IMR-90 (cell line): ENCODE measurements at regions not wholly inside any gene's neighbourhood (a gene's known extent, or its start where the extent isn't known, plus 50 kb on each side); places are given as distances from the start of the nearest gene placed in this dataset.

Experiments used
- ATAC-seq: fragments of 200-7000 bp; cut with Tn5 transposase; 2 replicates; pipeline ENCODE4 v1.9.1; 2020; ENCODE audit warnings: low read depth, mild to moderate bottlenecking, moderate library complexity
- BruUV-seq: library from RNA; stranded (reverse); fragments of 400-500 nt; replicated peaks from 2 replicates; lab custom pipeline; 2021; lab: Mats Ljungman, UMichigan
- CTCF ChIA-PET: fragments of 300-600 bp; formaldehyde crosslinking; extraction: SDS; loops from one replicate; lab custom pipeline; 2021; ENCODE audit warnings: antibody characterized with exemption; lab: Yijun Ruan, JAX
- POLR2A ChIA-PET: fragments of 300-600 bp; sonication (Branson Sonifier 250); formaldehyde crosslinking; loops from one replicate; lab custom pipeline; 2022; ENCODE audit warnings: antibody characterized with exemption; ENCODE audit not compliant: unreplicated experiment; lab: Charles Lee
- DNase-seq: peaks from one replicate; pipeline ENCODE4 v3.0.0; 2013
- H2AFZ ChIP-seq: replicated peaks from 2 replicates; pipeline ENCODE3; 2013; ENCODE audit warnings: low read length, mild to moderate bottlenecking; ENCODE audit not compliant: poor library complexity
- H2AK5ac ChIP-seq: 2 replicates; pipeline ENCODE4 v1.6.1; 2013; ENCODE audit warnings: low read depth, low read length, inconsistent platforms
- H2AK9ac ChIP-seq: replicated peaks from 2 replicates; pipeline ENCODE3; 2013; ENCODE audit warnings: mild to moderate bottlenecking, low read depth, low read length, moderate library complexity; ENCODE audit not compliant: poor library complexity
- H2BK120ac ChIP-seq: 2 replicates; pipeline ENCODE4 v1.6.1; 2013; ENCODE audit warnings: low read depth, low read length, inconsistent platforms
- H2BK15ac ChIP-seq: 3 replicates; pipeline ENCODE4 v1.6.1; 2013; ENCODE audit warnings: low read depth, low read length, inconsistent platforms
- H2BK20ac ChIP-seq: 2 replicates; pipeline ENCODE4 v1.6.1; 2013; ENCODE audit warnings: low read depth, mild to moderate bottlenecking, inconsistent platforms, low read length, moderate library complexity
- H2BK5ac ChIP-seq: 2 replicates; pipeline ENCODE4 v1.6.1; 2013; ENCODE audit warnings: mild to moderate bottlenecking, low read depth, low read length, inconsistent platforms; ENCODE audit not compliant: poor library complexity, severe bottlenecking
- H3K14ac ChIP-seq: replicated peaks from 2 replicates; pipeline ENCODE4 v1.6.1; 2013; ENCODE audit warnings: low read depth, low read length, inconsistent platforms
- H3K18ac ChIP-seq: 2 replicates; pipeline ENCODE4 v1.6.1; 2013; ENCODE audit warnings: low read depth, low read length, control low read depth
- H3K23ac ChIP-seq: 2 replicates; pipeline ENCODE4 v1.6.1; 2013; ENCODE audit warnings: low read depth, low read length, inconsistent platforms
- H3K27ac ChIP-seq: 2 replicates; pipeline ENCODE4 v1.5.1; 2013; ENCODE audit warnings: mild to moderate bottlenecking, control low read depth, low read length; ENCODE audit not compliant: insufficient read depth
- H3K27me3 ChIP-seq: 2 replicates; pipeline ENCODE4 v1.6.1; 2013; ENCODE audit warnings: low read length; ENCODE audit not compliant: control insufficient read depth, insufficient read depth
- H3K36me3 ChIP-seq: 2 replicates; pipeline ENCODE4 v1.6.1; 2013; ENCODE audit warnings: low read length, mixed read lengths; ENCODE audit not compliant: control insufficient read depth, insufficient read depth
- H3K4ac ChIP-seq: 2 replicates; pipeline ENCODE4 v1.6.1; 2013; ENCODE audit warnings: low read depth, low read length, inconsistent platforms
- H3K4me1 ChIP-seq: 2 replicates; pipeline ENCODE4 v1.6.1; 2013; ENCODE audit warnings: low read length, mixed read lengths; ENCODE audit not compliant: control insufficient read depth, insufficient read depth
- H3K4me2 ChIP-seq: 2 replicates; pipeline ENCODE4 v1.6.1; 2013; ENCODE audit warnings: low read depth, mild to moderate bottlenecking, control low read depth, low read length, moderate library complexity
- H3K4me3 ChIP-seq: 2 replicates; pipeline ENCODE4 v1.5.1; 2013; ENCODE audit warnings: low read depth, mild to moderate bottlenecking, control low read depth, low read length, moderate library complexity; ENCODE audit not compliant: insufficient read depth
- H3K56ac ChIP-seq: 2 replicates; pipeline ENCODE4 v1.6.1; 2013; ENCODE audit warnings: low read length, inconsistent platforms; ENCODE audit not compliant: insufficient read depth; ENCODE audit errors: extremely low read depth
- H3K79me1 ChIP-seq, 2 experiments: 2 replicates each; pipeline ENCODE4 v1.6.1; 2013; ENCODE audit warnings: low read length in 2 of 2, inconsistent platforms in 1 of 2, low read depth in 1 of 2
- H3K9ac ChIP-seq: 2 replicates; pipeline ENCODE4 v1.6.1; 2013; ENCODE audit warnings: low read depth, low read length, control low read depth
- H3K9me1 ChIP-seq: 2 replicates; pipeline ENCODE4 v1.6.1; 2013; ENCODE audit warnings: low read length, inconsistent platforms; ENCODE audit not compliant: insufficient read depth
- H3K9me3 ChIP-seq: 2 replicates; pipeline ENCODE4 v1.6.1; 2013; ENCODE audit warnings: low read length; ENCODE audit not compliant: control insufficient read depth, insufficient read depth
- H4K20me1 ChIP-seq: 2 replicates; pipeline ENCODE4 v1.6.1; 2013; ENCODE audit warnings: low read length, inconsistent platforms; ENCODE audit not compliant: insufficient read depth
- H4K5ac ChIP-seq: 2 replicates; pipeline ENCODE4 v1.6.1; 2013; ENCODE audit warnings: mild to moderate bottlenecking, low read depth, low read length, control low read depth
- H4K8ac ChIP-seq, 2 experiments: 2 replicates each; pipeline ENCODE4 v1.6.1; 2013; ENCODE audit warnings: low read depth in 2 of 2, low read length in 2 of 2, control low read depth in 1 of 2, inconsistent platforms in 1 of 2
- H4K91ac ChIP-seq: 2 replicates; pipeline ENCODE4 v1.6.1; 2013; ENCODE audit warnings: low read depth, low read length, inconsistent platforms; ENCODE audit not compliant: insufficient read depth
- RAD21 ChIP-seq: IDR thresholded peaks from 2 replicates; pipeline ENCODE4 v1.6.1; 2012; ENCODE audit warnings: low read length, improper control_type of control experiment
- WGBS, 2 experiments: methylation state at CpG; one replicate each; pipeline versions ENCODE4 v1.1.5 to v1.1.7; 2013; ENCODE audit warnings: missing lambda C conversion rate in 2 of 2; ENCODE audit not compliant: insufficient read length in 1 of 2; ENCODE audit errors: extremely low coverage in 2 of 2; 5-methylcytosine and 5-hydroxymethylcytosine counted together
- dilution Hi-C: fragments of 300-500 bp; cut with HindIII; formaldehyde crosslinking; loops from one replicate; pipeline ENCODE4 v1.14.3; 2018; ENCODE audit warnings: low sequenced_read_pairs; ENCODE audit not compliant: unreplicated experiment
- in situ Hi-C: fragments of 300-500 bp; cut with MboI; formaldehyde crosslinking; loops from 3 replicates; pipeline ENCODE4 v1.14.3; 2019; ENCODE audit warnings: low sequenced_read_pairs, inconsistent platforms, mixed read lengths
- intact Hi-C: fragments of 100-400 bp; cut with micrococcal nuclease; formaldehyde crosslinking; loops from 2 replicates; pipeline ENCODE4 v1.10.0; 2022

GRCh38 chr16:86383488-86384262 lies 126.7 kb upstream of the FOXF1 start:
- ChIA-PET POLR2A (interaction anchor here (0.6 to 1.1 kb wide), 2 partner anchors 128 to 133 kb away, joined by 4 to 7 read pairs; no protein-coding TSS in a partner anchor), CTCF (interaction anchor here (0.6 to 0.7 kb wide), 2 partner anchors 94 to 189 kb away, joined by 3 to 5 read pairs; no protein-coding TSS in a partner anchor)
- intact Hi-C loops: no loop called here
- WGBS, 2 experiments: 20% methylated on average over 2 of the region's 7 CpGs; no CpG with 5 or more reads in 1 of the 2 experiments
- Histone ChIP-seq H3K4me2 (0 out of 2 replicates have a peak overlapping the region, but pooled peaks have one; percentile 3), H3K27ac (peak overlapping the region; percentile 94), H3K9ac (peak overlapping the region; percentile 26; the same call in 1 of the 2 replicates), H3K18ac (peak overlapping the region; percentile 86; the same call in 1 of the 2 replicates), H2BK15ac (peak overlapping the region; percentile 97; the same call in 2 of the 3 replicates), H3K4me1 (peaks cover 38% of the 10 kb centered on the region), H3K4ac (peak overlapping the region; percentile 94), H2AK9ac (peak overlapping the region; percentile 83), H3K4me3 (no peak overlapping the region), H3K23ac (peak overlapping the region; percentile 66; the same call in 1 of the 2 replicates), H4K5ac (peak overlapping the region; percentile 69), H2BK20ac (peak overlapping the region; percentile 92), H4K20me1 (no peaks in the 10 kb centered on the region), H2AK5ac (peak overlapping the region; percentile 98), H3K14ac (peak overlapping the region; percentile 94), H4K91ac (peak overlapping the region; percentile 98), H3K27me3 (no peaks in the 10 kb centered on the region), H2AFZ (peak overlapping the region; percentile 84), H3K79me1 (peaks cover 26 to 46% of the 10 kb centered on the region in 2 experiments), H4K8ac (peak overlapping the region; percentile 70 to 95), H3K9me1 (peaks cover 41% of the 10 kb centered on the region), H3K56ac (no peak overlapping the region; the same call in 1 of the 2 replicates), H2BK120ac (peak overlapping the region; percentile 90), H3K36me3 (no peaks in the 10 kb centered on the region), H2BK5ac (peak overlapping the region; percentile 97), H3K9me3 (peaks cover 2% of the 10 kb centered on the region)
- in situ Hi-C loops: no loop called here
- dilution Hi-C loops: no loop called here
- no peak for TF ChIP-seq RAD21
- no TSS peak for BruUV-seq
- ATAC-seq: peak; percentile 66
- peak; percentile 93 for DNase-seq
